ENCODE measurements at regions not wholly inside any gene's neighbourhood (a gene's known extent, or its start where the extent isn't known, plus 50 kb on each side); places are given as distances from the start of the nearest gene placed in this dataset.
"Not testable (repeated sequence)": the region's sequence is repeated elsewhere in the genome, so short reads cannot be mapped to it uniquely, and the experiment has no call there.

- Mint-ChIP-seq H3K36me3 (no peaks in the 10 kb centered on the region), H3K4me1 (no peaks in the 10 kb centered on the region), H3K27ac (no peak overlapping the region), H3K9me3 (ENCODE audit: low read depth) (peaks cover 8% of the 10 kb centered on the region), H3K4me3 (no peak overlapping the region), H3K27me3 (no peaks in the 10 kb centered on the region)
- CTCF ChIA-PET = no interaction called here
- ATAC-seq (no peak), DNase-seq (no peak)
Observed at GRCh38 chr20:55135923-55136322, 660.5 kb downstream of the DOK5 start.

DNA sequence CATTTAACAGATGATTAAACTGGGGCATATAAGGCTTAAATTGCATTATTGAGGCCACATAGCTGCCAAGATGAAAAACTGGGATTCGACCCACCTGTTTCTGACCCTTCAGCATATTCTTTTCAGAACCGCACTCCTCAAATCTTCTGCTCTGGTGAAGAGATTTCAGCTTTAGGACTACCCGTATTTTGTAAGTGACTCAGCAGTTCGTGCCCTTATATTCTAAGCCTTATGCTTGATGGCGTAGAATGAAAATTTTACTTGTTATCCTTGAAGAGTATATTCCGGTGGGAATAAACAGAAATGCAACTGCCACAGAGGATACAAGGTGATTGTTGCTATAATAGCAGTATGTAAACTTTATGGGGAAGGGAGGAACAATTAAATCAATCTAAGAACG is 657.1 kb downstream of the DOK5 start:
- Mint-ChIP-seq H3K27ac (no peak overlapping the region), H3K9me3 (ENCODE audit: low read depth) (peaks cover 6% of the 10 kb centered on the region), H3K36me3 (no peaks in the 10 kb centered on the region), H3K4me3 (no peak overlapping the region), H3K27me3 (no peaks in the 10 kb centered on the region), H3K4me1 (no peaks in the 10 kb centered on the region)
- no peak for DNase-seq
- CTCF ChIA-PET = no interaction called here
- ATAC-seq = no peak

DNA sequence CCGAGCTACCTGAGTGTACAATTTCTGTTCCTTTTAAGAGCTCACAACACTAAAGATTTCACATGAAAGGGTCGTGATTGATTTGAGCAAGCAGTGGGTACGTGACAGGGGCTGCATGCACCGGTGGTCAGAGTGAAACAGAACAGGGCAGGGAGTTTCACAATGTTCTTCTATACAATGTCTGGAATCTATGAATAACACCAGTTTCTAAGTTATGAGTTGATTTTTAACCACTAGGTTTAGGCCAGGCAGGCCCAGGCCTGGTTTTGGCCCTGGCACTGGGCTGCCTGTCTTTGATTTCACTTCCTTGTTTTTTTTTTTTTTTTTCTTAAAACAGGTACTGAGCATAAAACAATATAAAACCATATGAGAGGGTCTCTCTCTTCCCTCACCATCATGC is 642.2 kb downstream of the DOK5 start:
- CTCF ChIA-PET; ATAC-seq; H3K36me3 Mint-ChIP-seq; H3K27ac Mint-ChIP-seq; DNase-seq; H3K4me3 Mint-ChIP-seq; H3K9me3 Mint-ChIP-seq (ENCODE audit: low read depth); H3K4me1 Mint-ChIP-seq; H3K27me3 Mint-ChIP-seq: not testable (repeated sequence)

- Mint-ChIP-seq H3K4me3 (no peak overlapping the region), H3K9me3 (ENCODE audit: low read depth) (peaks cover 5% of the 10 kb centered on the region), H3K27ac (no peak overlapping the region), H3K4me1 (no peaks in the 10 kb centered on the region), H3K36me3 (no peaks in the 10 kb centered on the region), H3K27me3 (no peaks in the 10 kb centered on the region)
- no peak for ATAC-seq
- CTCF ChIA-PET = no interaction called here
- no peak for DNase-seq
Observed at GRCh38 chr20:55116598-55116997, 641.2 kb downstream of the DOK5 start.

GRCh38 chr20:55103188-55103587 is 627.8 kb downstream of the DOK5 start:
- Mint-ChIP-seq H3K9me3 (ENCODE audit: low read depth) (peaks cover 12% of the 10 kb centered on the region), H3K4me1 (no peaks in the 10 kb centered on the region), H3K27me3 (no peaks in the 10 kb centered on the region), H3K4me3 (no peak overlapping the region), H3K27ac (no peak overlapping the region), H3K36me3 (no peaks in the 10 kb centered on the region)
- DNase-seq (no peak), ATAC-seq (no peak)
- CTCF ChIA-PET = no interaction called here

DNA sequence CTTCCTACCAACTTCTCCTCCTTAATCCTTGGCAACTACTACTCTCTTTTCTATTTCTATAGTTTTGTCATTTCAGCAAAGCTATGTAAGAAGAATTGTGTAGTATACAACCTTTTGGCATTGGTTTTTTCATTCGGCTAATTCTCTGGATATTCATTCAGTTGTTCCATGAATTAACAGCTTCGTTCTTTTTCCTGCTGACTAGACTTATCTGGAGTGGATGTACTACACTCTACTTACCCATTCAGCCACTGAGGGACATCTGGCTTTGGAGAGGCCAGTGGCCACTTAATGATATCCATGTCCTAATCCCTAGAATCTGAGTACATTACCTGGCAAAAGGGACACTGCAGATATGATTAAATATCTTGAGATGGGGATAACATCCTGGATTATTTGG is 623.9 kb downstream of the DOK5 start:
- ATAC-seq (no peak), DNase-seq (no peak)
- Mint-ChIP-seq H3K36me3 (no peaks in the 10 kb centered on the region), H3K4me3 (no peak overlapping the region), H3K4me1 (no peaks in the 10 kb centered on the region), H3K9me3 (ENCODE audit: low read depth) (peaks cover 10% of the 10 kb centered on the region), H3K27ac (no peak overlapping the region), H3K27me3 (no peaks in the 10 kb centered on the region)
- CTCF ChIA-PET = no interaction called here

DNA sequence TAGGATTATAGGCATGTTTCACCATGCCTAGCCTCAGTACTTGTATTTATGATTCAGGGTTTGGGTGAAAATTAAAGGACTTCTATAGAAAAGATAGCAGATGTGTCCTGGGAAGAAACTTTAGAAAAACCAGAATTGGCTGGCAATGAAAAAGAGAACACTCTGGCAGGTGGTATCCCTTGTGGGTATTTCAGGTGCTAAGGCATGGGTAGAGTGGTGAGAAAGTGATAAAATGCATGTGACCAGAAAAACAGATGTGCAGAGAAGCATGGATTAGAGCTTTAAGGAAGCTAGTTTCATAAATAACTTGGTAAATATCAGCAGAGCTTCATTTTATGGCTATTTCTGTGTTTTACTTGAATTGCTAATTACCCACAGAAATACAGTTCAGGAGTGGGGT is 622.2 kb downstream of the DOK5 start:
- Mint-ChIP-seq H3K27ac (no peak overlapping the region), H3K27me3 (no peaks in the 10 kb centered on the region), H3K9me3 (ENCODE audit: low read depth) (peaks cover 11% of the 10 kb centered on the region), H3K4me3 (no peak overlapping the region), H3K4me1 (no peaks in the 10 kb centered on the region), H3K36me3 (no peaks in the 10 kb centered on the region)
- DNase-seq (no peak), ATAC-seq (no peak)
- CTCF ChIA-PET = no interaction called here

DNA sequence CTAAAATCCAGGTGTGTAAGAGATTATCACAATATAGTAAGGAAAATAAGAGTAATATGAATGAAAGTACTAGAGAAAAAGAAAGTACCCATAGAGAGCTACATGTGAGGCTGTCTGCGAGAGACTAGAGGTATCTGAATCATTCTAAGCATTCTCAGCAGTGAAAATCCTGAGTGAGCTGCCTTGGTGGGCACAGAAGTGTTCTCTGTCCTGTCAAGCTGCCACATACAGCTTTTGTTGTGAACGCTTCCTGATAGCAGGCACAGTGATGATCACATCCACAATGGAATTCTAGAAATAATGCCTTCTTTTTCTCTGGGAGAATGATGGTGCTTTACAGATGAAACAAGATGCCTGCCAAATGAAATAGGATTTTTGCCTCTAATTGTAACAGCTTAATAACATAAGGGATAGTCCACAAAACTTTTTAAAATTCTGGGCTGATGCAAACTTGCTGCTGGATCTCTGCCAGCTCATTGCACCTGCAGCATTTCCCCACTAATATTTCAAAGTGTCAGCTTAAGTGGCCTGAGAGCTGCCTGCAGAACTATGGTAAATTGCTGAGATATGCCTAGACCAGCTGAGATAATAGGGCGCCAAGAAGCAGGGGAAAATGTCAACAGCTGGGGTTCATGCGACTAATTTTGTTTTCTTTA is 620.5 kb downstream of the DOK5 start:
- no peaks in the 10 kb centered on the region for H3K27me3 Mint-ChIP-seq

GRCh38 chr20:55094353-55094861 is 619.0 kb downstream of the DOK5 start:
- Mint-ChIP-seq H3K4me1 (no peaks in the 10 kb centered on the region), H3K36me3 (no peaks in the 10 kb centered on the region), H3K27me3 (no peaks in the 10 kb centered on the region), H3K27ac (no peak overlapping the region), H3K4me3 (no peak overlapping the region), H3K9me3 (ENCODE audit: low read depth) (peaks cover 12% of the 10 kb centered on the region)
- CTCF ChIA-PET = no interaction called here
- DNase-seq = no peak
- no peak for ATAC-seq

More for the DNA sequence above, 620.5 kb downstream of the DOK5 start:
- no peaks in the 10 kb centered on the region for H3K4me1 Mint-ChIP-seq
- no peaks in the 10 kb centered on the region for H3K36me3 Mint-ChIP-seq
- no peak overlapping the region for H3K4me3 Mint-ChIP-seq
- no peak overlapping the region for H3K27ac Mint-ChIP-seq
- no peak for ATAC-seq
- peaks cover 11% of the 10 kb centered on the region for H3K9me3 Mint-ChIP-seq (ENCODE audit: low read depth)
- no peak for DNase-seq
- CTCF ChIA-PET = no interaction called here

- Mint-ChIP-seq H3K27ac (no peak overlapping the region), H3K9me3 (ENCODE audit: low read depth) (peaks cover 16% of the 10 kb centered on the region), H3K36me3 (no peaks in the 10 kb centered on the region), H3K4me3 (no peak overlapping the region), H3K4me1 (no peaks in the 10 kb centered on the region), H3K27me3 (no peaks in the 10 kb centered on the region)
- DNase-seq (no peak), ATAC-seq (no peak)
- CTCF ChIA-PET = no interaction called here
Observed at GRCh38 chr20:55090286-55090685, 614.9 kb downstream of the DOK5 start.

DNA sequence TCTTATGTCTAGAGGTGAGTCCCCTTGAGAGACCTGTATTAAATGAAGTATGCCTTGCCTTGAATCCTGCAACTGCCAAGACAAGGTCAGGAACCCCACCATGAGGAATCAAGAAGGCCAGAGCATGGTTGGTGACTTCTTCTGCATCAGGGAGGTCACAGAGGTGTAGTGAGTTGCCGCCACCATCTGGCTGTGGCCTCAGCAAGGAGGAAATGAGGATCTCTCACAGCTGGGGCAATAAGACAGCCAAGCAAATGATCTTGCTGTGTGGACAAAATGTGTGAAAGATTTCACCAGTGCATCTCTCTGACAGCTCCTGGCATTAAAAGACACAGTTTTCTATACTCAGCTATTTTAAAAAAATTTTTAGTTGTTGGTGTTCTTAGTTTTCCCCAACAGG is 611.0 kb downstream of the DOK5 start:
- ATAC-seq (no peak), DNase-seq (no peak)
- H3K4me3 Mint-ChIP-seq = no peak overlapping the region
- CTCF ChIA-PET = no interaction called here
- H3K9me3 Mint-ChIP-seq (ENCODE audit: low read depth) = peaks cover 10% of the 10 kb centered on the region
- H3K4me1 Mint-ChIP-seq = no peaks in the 10 kb centered on the region
- no peaks in the 10 kb centered on the region for H3K27me3 Mint-ChIP-seq
- H3K27ac Mint-ChIP-seq = no peak overlapping the region
- H3K36me3 Mint-ChIP-seq = no peaks in the 10 kb centered on the region

GRCh38 chr20:55079917-55080316 is 604.5 kb downstream of the DOK5 start:
- no peaks in the 10 kb centered on the region for H3K36me3 Mint-ChIP-seq
- H3K27me3 Mint-ChIP-seq = no peaks in the 10 kb centered on the region
- H3K9me3 Mint-ChIP-seq (ENCODE audit: low read depth) = peaks cover 8% of the 10 kb centered on the region
- H3K4me1 Mint-ChIP-seq = no peaks in the 10 kb centered on the region
- no peak overlapping the region for H3K4me3 Mint-ChIP-seq
- DNase-seq (no peak), ATAC-seq (no peak)
- H3K27ac Mint-ChIP-seq = no peak overlapping the region
- CTCF ChIA-PET = no interaction called here

- H3K4me3 Mint-ChIP-seq; H3K27me3 Mint-ChIP-seq; DNase-seq; H3K36me3 Mint-ChIP-seq; H3K4me1 Mint-ChIP-seq; H3K27ac Mint-ChIP-seq; CTCF ChIA-PET; ATAC-seq; H3K9me3 Mint-ChIP-seq (ENCODE audit: low read depth): not testable (repeated sequence)
Observed at GRCh38 chr20:55074266-55074840, 599.0 kb downstream of the DOK5 start.

GRCh38 chr20:55070001-55070400 is 594.6 kb downstream of the DOK5 start:
- CTCF ChIA-PET = no interaction called here
- H3K9me3 Mint-ChIP-seq (ENCODE audit: low read depth) = peaks cover 13% of the 10 kb centered on the region
- no peak overlapping the region for H3K27ac Mint-ChIP-seq
- H3K4me1 Mint-ChIP-seq = no peaks in the 10 kb centered on the region
- H3K4me3 Mint-ChIP-seq = no peak overlapping the region
- H3K27me3 Mint-ChIP-seq = no peaks in the 10 kb centered on the region
- no peaks in the 10 kb centered on the region for H3K36me3 Mint-ChIP-seq
- no peak for DNase-seq
- ATAC-seq = no peak
